ENCODE measurements at regions not wholly inside any gene's neighbourhood (a gene's known extent, or its start where the extent isn't known, plus 50 kb on each side); places are given as distances from the start of the nearest gene placed in this dataset.

DNA sequence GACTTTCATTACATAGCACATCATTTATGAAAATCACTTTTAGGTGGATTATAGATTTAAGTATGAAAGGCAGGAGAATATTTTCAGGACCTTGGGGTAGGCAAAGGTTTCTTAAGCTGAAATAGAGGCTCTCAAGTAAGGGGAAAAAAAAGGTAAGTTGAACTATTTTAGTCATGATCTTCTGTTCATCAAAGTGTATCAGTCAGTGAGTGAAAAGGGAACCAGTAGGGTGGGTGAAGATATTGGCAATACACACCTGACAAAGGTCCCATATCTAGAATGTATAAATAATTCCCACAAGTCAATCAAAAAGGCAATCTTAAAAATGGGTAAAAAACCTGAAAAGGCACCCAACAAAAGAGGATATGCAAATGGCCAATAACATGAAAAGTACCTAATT is 218.6 kb downstream of the KLF13 start:
- in situ Hi-C loops (cut with HindIII; ENCODE audit: extremely low pct_ligation_motif_present, low pct_unique_long_range_greater_than_20kb): no loop called here
- H3K4me3 ChIP-seq (replicated peaks in 1 of 3; ENCODE audit: insufficient read depth in 1 of 3, low read depth in 2 of 3, low read length in 3 of 3): no peak overlapping the region
- FAIRE-seq (no peak), ATAC-seq (no peak), DNase-seq (ENCODE audit: low spot score) (no peak)
- CTCF ChIA-PET (ENCODE audit: low intra/inter-chr PET ratio, low total read pairs): no interaction called here
- peaks cover 0 to 5% of the 10 kb centered on the region in 2 experiments; a peak in 1 of 5 replicates for H3K27me3 ChIP-seq (ENCODE audit: control insufficient read depth in 1 of 2, insufficient read depth in 2 of 2, low read length in 2 of 2)
- intact Hi-C loops (cut with micrococcal nuclease; ENCODE audit: unreplicated experiment): no loop called here
- no peak overlapping the region for H3K27ac ChIP-seq (ENCODE audit: extremely low read length, insufficient read depth, low read length)
- no peaks in the 10 kb centered on the region for H3K36me3 ChIP-seq (replicated peaks in 1 of 2; ENCODE audit: control insufficient read depth in 1 of 2, insufficient read depth in 2 of 2, low read length in 2 of 2)
- no peaks in the 10 kb centered on the region for H3K79me2 ChIP-seq (ENCODE audit: insufficient read depth, low read length)
- H3K9ac ChIP-seq (ENCODE audit: insufficient read depth, low read depth, low read length): no peak overlapping the region
- H2AFZ ChIP-seq (ENCODE audit: low read length): no peak overlapping the region
- H4K20me1 ChIP-seq (ENCODE audit: insufficient read depth, low read length): no peaks in the 10 kb centered on the region
- TF ChIP-seq RAD51 (IDR thresholded peaks at IDR 0.05; ENCODE audit: borderline replicate concordance) (no peak), PTBP1 (IDR thresholded peaks at IDR 0.05; ENCODE audit: low read depth, low read length, poor library complexity, severe bottlenecking) (no peak), PRMT3 (CRISPR knock-in tag; IDR thresholded peaks at IDR 0.05; ENCODE audit: borderline replicate concordance, low read depth) (no peak), BCL6 (CRISPR knock-in tag; IDR thresholded peaks at IDR 0.05) (no peak)
- H3K9me3 ChIP-seq (ENCODE audit: low read length): no peaks in the 10 kb centered on the region
- peaks cover 10% of the 10 kb centered on the region; the same call in 1 of the 2 replicates for H3K4me1 ChIP-seq (ENCODE audit: insufficient read depth, low read length)
- POLR2A ChIA-PET: no interaction called here
- BruUV-seq (replicated peaks): no TSS peak
- no peak overlapping the region for H3K4me2 ChIP-seq (ENCODE audit: low read depth, low read length)

DNA sequence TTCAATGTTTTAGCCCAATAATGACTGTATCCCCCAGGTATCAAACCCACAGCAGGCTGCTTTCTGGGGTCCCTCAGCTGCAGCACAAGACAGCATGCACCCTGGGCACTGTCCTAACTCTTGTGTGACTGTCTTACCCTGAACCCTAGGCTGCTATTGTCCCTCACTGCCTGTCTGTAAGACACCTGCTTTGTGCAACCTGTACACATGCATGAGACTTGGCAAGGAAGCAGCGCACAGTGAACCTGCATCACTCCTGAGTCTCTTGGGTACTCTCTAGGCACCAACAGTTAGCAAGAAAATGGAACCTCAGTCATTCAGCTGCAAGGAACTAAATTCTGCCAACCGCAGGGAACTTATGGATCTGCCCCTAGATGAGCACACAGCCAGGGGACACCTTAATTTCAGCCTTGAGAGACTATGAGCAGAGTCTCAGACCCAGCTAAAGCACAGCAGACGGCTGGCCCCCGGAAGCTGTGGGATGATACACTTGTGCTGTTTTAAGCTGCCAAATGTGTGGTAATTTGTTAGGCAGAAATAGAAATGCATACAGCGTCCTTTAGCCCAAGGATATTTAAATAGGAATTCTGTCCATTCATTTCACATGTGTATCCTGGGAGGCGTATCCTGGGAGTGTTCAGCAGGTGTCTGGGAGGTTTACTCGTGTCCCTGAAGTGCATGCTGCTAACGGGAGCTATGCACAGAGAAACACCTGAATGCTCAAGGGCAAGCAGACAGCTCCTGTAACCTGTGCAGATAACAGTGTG is 223.8 kb downstream of the KLF13 start:
- H3K79me2 ChIP-seq (ENCODE audit: insufficient read depth, low read length): no peaks in the 10 kb centered on the region
- no peak overlapping the region for H3K9ac ChIP-seq (ENCODE audit: insufficient read depth, low read depth, low read length)
- WGBS (ENCODE audit: low lambda C conversion rate): 20% methylated on average over 6 of the region's 8 CpGs
- ChIA-PET POLR2A (no interaction called here), CTCF (ENCODE audit: low intra/inter-chr PET ratio, low total read pairs) (no interaction called here)
- H4K20me1 ChIP-seq (ENCODE audit: insufficient read depth, low read length): no peaks in the 10 kb centered on the region
- peaks cover 0 to 25% of the 10 kb centered on the region in 2 experiments; a peak in 3 of 5 replicates for H3K27me3 ChIP-seq (ENCODE audit: control insufficient read depth in 1 of 2, insufficient read depth in 2 of 2, low read length in 2 of 2)
- no peaks in the 10 kb centered on the region for H3K4me1 ChIP-seq (ENCODE audit: insufficient read depth, low read length)
- in situ Hi-C loops (cut with HindIII; ENCODE audit: extremely low pct_ligation_motif_present, low pct_unique_long_range_greater_than_20kb) (no loop called here), intact Hi-C loops (cut with micrococcal nuclease; ENCODE audit: unreplicated experiment) (no loop called here)
- DNase-seq (ENCODE audit: low spot score): no peak
- ATAC-seq: no peak
- no peak overlapping the region for H3K27ac ChIP-seq (ENCODE audit: extremely low read length, insufficient read depth, low read length)
- no peaks in the 10 kb centered on the region for H3K9me3 ChIP-seq (ENCODE audit: low read length)
- H3K4me3 ChIP-seq (replicated peaks in 1 of 3; ENCODE audit: insufficient read depth in 1 of 3, low read depth in 2 of 3, low read length in 3 of 3): no peak overlapping the region
- no peak overlapping the region for H3K4me2 ChIP-seq (ENCODE audit: low read depth, low read length)
- FAIRE-seq: no peak
- no peak overlapping the region for H2AFZ ChIP-seq (ENCODE audit: low read length)
- no TSS peak for BruUV-seq (replicated peaks)
- H3K36me3 ChIP-seq (replicated peaks in 1 of 2; ENCODE audit: control insufficient read depth in 1 of 2, insufficient read depth in 2 of 2, low read length in 2 of 2): no peaks in the 10 kb centered on the region
- TF ChIP-seq CCDC6 (CRISPR knock-in tag; IDR thresholded peaks at IDR 0.05) (no peak), SRSF9 (IDR thresholded peaks at IDR 0.05; ENCODE audit: borderline replicate concordance, insufficient read depth, low read depth, low read length, poor library complexity, severe bottlenecking) (no peak), NFIC (IDR thresholded peaks at IDR 0.05; ENCODE audit: low read length) (no peak), HNRNPL (IDR thresholded peaks at IDR 0.05; ENCODE audit: low read depth, low read length) (no peak), MTA1 (CRISPR knock-in tag; IDR thresholded peaks at IDR 0.05; ENCODE audit: borderline replicate concordance) (no peak), ZNF207 (IDR thresholded peaks at IDR 0.05; ENCODE audit: borderline replicate concordance) (no peak), ZKSCAN8 (CRISPR knock-in tag; IDR thresholded peaks at IDR 0.05; ENCODE audit: borderline replicate concordance) (no peak), BORCS8-MEF2B (CRISPR knock-in tag; IDR thresholded peaks at IDR 0.05) (no peak), JUNB (CRISPR knock-in tag; IDR thresholded peaks at IDR 0.05; ENCODE audit: borderline replicate concordance) (no peak)
- TF ChIP-seq, protein P1, sequence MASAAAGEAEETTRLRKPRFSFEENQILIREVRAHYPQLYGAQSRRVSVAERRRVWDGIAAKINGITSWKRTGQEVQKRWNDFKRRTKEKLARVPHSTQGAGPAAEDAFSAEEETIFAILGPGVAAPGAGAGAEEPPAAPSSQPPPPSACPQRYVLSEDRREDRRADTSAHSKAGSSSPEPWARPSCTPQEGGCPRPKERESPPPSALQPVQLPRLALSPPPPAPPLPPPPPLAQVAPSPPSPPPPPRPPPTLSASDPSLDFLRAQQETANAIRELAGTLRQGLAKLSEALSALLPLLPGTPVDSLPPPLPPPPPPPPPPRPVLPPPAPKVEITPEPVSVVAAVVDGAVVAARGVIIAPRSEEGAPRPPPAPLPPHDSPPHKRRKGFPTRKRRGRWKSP (CRISPR knock-in tag; IDR thresholded peaks at IDR 0.05): no peak

All from HepG2 (cell line).